Endothelial cell of umbilical vein (primary cell): ENCODE measurements at regions not wholly inside any gene's neighbourhood (a gene's known extent, or its start where the extent isn't known, plus 50 kb on each side); places are given as distances from the start of the nearest gene placed in this dataset.

Source experiments
- CTCF ChIP-seq, 2 donors: IDR thresholded peaks; 1 replicate in 1 of 2; 2 replicates in 1 of 2; pipeline ENCODE4 v1.5.1; 2011; ENCODE audit warnings: low read length in 2 of 2, mild to moderate bottlenecking in 2 of 2, moderate library complexity in 2 of 2, control low read depth in 1 of 2, inconsistent platforms in 1 of 2, low read depth in 1 of 2; ENCODE audit not compliant: insufficient read depth in 1 of 2; ENCODE audit errors: extremely low read depth in 1 of 2
- EZH2 ChIP-seq: IDR thresholded peaks from 2 replicates; pipeline ENCODE4 v1.6.1; 2012; ENCODE audit warnings: borderline replicate concordance, low read depth, mild to moderate bottlenecking, moderate library complexity, low read length, inconsistent platforms; ENCODE audit not compliant: severe bottlenecking
- FOS ChIP-seq: IDR thresholded peaks from 2 replicates; pipeline ENCODE4 v1.6.1; 2011; ENCODE audit warnings: mild to moderate bottlenecking, low read length, moderate library complexity, borderline replicate concordance; ENCODE audit not compliant: insufficient read depth
- GATA2 ChIP-seq: IDR thresholded peaks from 2 replicates; pipeline ENCODE4 v1.7.0; 2011; ENCODE audit warnings: low read depth, mild to moderate bottlenecking, moderate library complexity, mixed read lengths, low read length; ENCODE audit not compliant: insufficient read length, insufficient read depth
- JUN ChIP-seq: IDR thresholded peaks from 2 replicates; pipeline ENCODE4 v1.6.1; 2011; ENCODE audit warnings: borderline replicate concordance, low read depth; ENCODE audit not compliant: insufficient read length, insufficient read depth
- MYC ChIP-seq: IDR thresholded peaks from one replicate; pipeline ENCODE4 v1.6.1; 2011; ENCODE audit warnings: mild to moderate bottlenecking, low read depth, low read length
- POLR2A ChIP-seq: IDR thresholded peaks from 2 replicates; pipeline ENCODE4 v1.6.1; 2012; ENCODE audit warnings: low read depth, mild to moderate bottlenecking, control low read depth, low read length
- POLR2AphosphoS5 ChIP-seq: IDR thresholded peaks from 2 replicates; pipeline ENCODE4 v1.6.1; 2012; ENCODE audit warnings: low read depth, mild to moderate bottlenecking, control low read depth, low read length, moderate library complexity; ENCODE audit not compliant: insufficient read depth
- TF ChIP-seq, protein P1 (sequence below): IDR thresholded peaks from 2 replicates; pipeline ENCODE4 v1.6.1; 2011; ENCODE audit not compliant: insufficient read depth, insufficient read length

- TF ChIP-seq CTCF (IDR thresholded peaks at IDR 0.05; ENCODE audit: extremely low read depth in 1 of 2, insufficient read depth in 1 of 2, low read depth in 1 of 2, low read length in 2 of 2) (no peak), POLR2AphosphoS5 (peak; percentile 64), EZH2 (no peak), POLR2A (peak; percentile 29), FOS (peak; percentile 57), MYC (no peak), JUN (no peak), GATA2 (peak; percentile 94)
- TF ChIP-seq, protein P1, sequence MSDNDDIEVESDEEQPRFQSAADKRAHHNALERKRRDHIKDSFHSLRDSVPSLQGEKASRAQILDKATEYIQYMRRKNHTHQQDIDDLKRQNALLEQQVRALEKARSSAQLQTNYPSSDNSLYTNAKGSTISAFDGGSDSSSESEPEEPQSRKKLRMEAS, result no peak
Observed at GRCh38 chr7:84675633-84676034, 481.0 kb upstream of the SEMA3A start.
